Suprapubic skin (tissue), 4 donors: ENCODE measurements at regions not wholly inside any gene's neighbourhood (a gene's known extent, or its start where the extent isn't known, plus 50 kb on each side); places are given as distances from the start of the nearest gene placed in this dataset.

Source experiments
- DNase-seq, 2 donors: peaks; one replicate each; pipeline ENCODE4 v3.0.0-alpha.2; 2019; ENCODE audit warnings: low spot score in 2 of 2
- H3K27ac ChIP-seq: fragments of 200-600 bp; sonication (generic); one replicate; pipeline ENCODE4 v1.5.1; 2019
- H3K27me3 ChIP-seq: fragments of 200-600 bp; sonication (generic); one replicate; pipeline ENCODE4 v1.5.1; 2019
- H3K36me3 ChIP-seq: fragments of 200-600 bp; sonication (generic); one replicate; pipeline ENCODE4 v1.5.1; 2019
- H3K4me1 ChIP-seq: fragments of 200-600 bp; sonication (generic); one replicate; pipeline ENCODE4 v1.5.1; 2019
- H3K4me3 ChIP-seq: fragments of 200-600 bp; sonication (generic); one replicate; pipeline ENCODE4 v1.5.1; 2019; ENCODE audit warnings: mild to moderate bottlenecking
- H3K9me3 ChIP-seq: fragments of 200-600 bp; sonication (generic); one replicate; pipeline ENCODE4 v1.5.1; 2019
- CTCF ChIP-seq, 2 donors: fragments of 200-600 bp in 1 of 2; fragments of 450-650 bp in 1 of 2; sonication (generic) in 1 of 2; IDR thresholded peaks; one replicate each; pipeline ENCODE4 v1.5.1; 2016 to 2019; ENCODE audit warnings: antibody characterized with exemption in 2 of 2, mild to moderate bottlenecking in 1 of 2, moderate library complexity in 1 of 2
- EP300 ChIP-seq: sonication (generic); formaldehyde crosslinking; IDR thresholded peaks from one replicate; pipeline ENCODE4 v1.6.1; 2017; ENCODE audit warnings: antibody characterized with exemption
- POLR2A ChIP-seq, 2 donors: fragments of 450-650 bp; IDR thresholded peaks; one replicate each; pipeline ENCODE4 v1.6.1; 2017; ENCODE audit warnings: antibody characterized with exemption in 2 of 2, mild to moderate bottlenecking in 2 of 2, moderate library complexity in 2 of 2
- POLR2AphosphoS5 ChIP-seq, 3 donors: sonication (generic); formaldehyde crosslinking; IDR thresholded peaks; one replicate each; pipeline ENCODE4 v1.6.1; 2017; ENCODE audit warnings: antibody characterized with exemption in 3 of 3
- WGBS: methylation state at CpG from one replicate; pipeline ENCODE4 v1.1.5; 2018; 5-methylcytosine and 5-hydroxymethylcytosine counted together

- TF ChIP-seq POLR2A (IDR thresholded peaks at IDR 0.05) (no peak), POLR2AphosphoS5 (IDR thresholded peaks at IDR 0.05) (no peak), EP300 (no peak), CTCF (IDR thresholded peaks at IDR 0.05) (no peak)
- no peak for DNase-seq
- Histone ChIP-seq H3K27me3 (no peaks in the 10 kb centered on the region), H3K27ac (no peak overlapping the region), H3K9me3 (no peaks in the 10 kb centered on the region), H3K4me3 (no peak overlapping the region), H3K4me1 (no peaks in the 10 kb centered on the region), H3K36me3 (no peaks in the 10 kb centered on the region)
Measured at GRCh38 chr7:19410106-19410505, 264.9 kb upstream of the FERD3L start.

- TF ChIP-seq CTCF (IDR thresholded peaks at IDR 0.05) (no peak), EP300 (no peak), POLR2A (IDR thresholded peaks at IDR 0.05) (no peak), POLR2AphosphoS5 (IDR thresholded peaks at IDR 0.05) (no peak)
- H3K4me3 ChIP-seq: no peak overlapping the region
Measured at GRCh38 chr7:19408706-19409220, 263.5 kb upstream of the FERD3L start.

GRCh38 chr7:19407270-19407669, 262.0 kb upstream of the FERD3L start:
- no peaks in the 10 kb centered on the region for H3K4me1 ChIP-seq
- no peak overlapping the region for H3K4me3 ChIP-seq
- H3K27ac ChIP-seq: no peak overlapping the region
- no peaks in the 10 kb centered on the region for H3K36me3 ChIP-seq
- H3K9me3 ChIP-seq: no peaks in the 10 kb centered on the region
- no peaks in the 10 kb centered on the region for H3K27me3 ChIP-seq
- DNase-seq: no peak
- whole genome bisulfite sequencing: 87% methylated on average over 3 of the region's 4 CpGs
- no peak for TF ChIP-seq POLR2AphosphoS5 (IDR thresholded peaks at IDR 0.05)
- no peak for TF ChIP-seq POLR2A (IDR thresholded peaks at IDR 0.05)
- no peak for TF ChIP-seq EP300
- TF ChIP-seq CTCF (IDR thresholded peaks at IDR 0.05): no peak

More at GRCh38 chr7:19408706-19409220, 263.5 kb upstream of the FERD3L start:
- DNase-seq: no peak
- Histone ChIP-seq H3K36me3 (no peaks in the 10 kb centered on the region), H3K9me3 (no peaks in the 10 kb centered on the region), H3K27me3 (no peaks in the 10 kb centered on the region), H3K27ac (no peak overlapping the region), H3K4me1 (no peaks in the 10 kb centered on the region)
- whole genome bisulfite sequencing: 67% methylated on average over 3 of the region's 3 CpGs

GRCh38 chr7:19405541-19405940, 260.3 kb upstream of the FERD3L start:
- H3K36me3 ChIP-seq: no peaks in the 10 kb centered on the region
- TF ChIP-seq POLR2A (IDR thresholded peaks at IDR 0.05): no peak
- TF ChIP-seq POLR2AphosphoS5 (IDR thresholded peaks at IDR 0.05): no peak
- TF ChIP-seq CTCF (IDR thresholded peaks at IDR 0.05): no peak
- no peak for TF ChIP-seq EP300
- WGBS: 59% methylated on average over 2 of the region's 2 CpGs
- no peaks in the 10 kb centered on the region for H3K27me3 ChIP-seq
- DNase-seq: no peak
- H3K4me3 ChIP-seq: no peak overlapping the region
- no peak overlapping the region for H3K27ac ChIP-seq
- no peaks in the 10 kb centered on the region for H3K4me1 ChIP-seq
- H3K9me3 ChIP-seq: no peaks in the 10 kb centered on the region

- Histone ChIP-seq H3K4me3 (no peak overlapping the region), H3K9me3 (no peaks in the 10 kb centered on the region), H3K36me3 (no peaks in the 10 kb centered on the region), H3K27ac (no peak overlapping the region), H3K27me3 (no peaks in the 10 kb centered on the region), H3K4me1 (no peaks in the 10 kb centered on the region)
- 12% methylated on average over 3 of the region's 3 CpGs for WGBS
- TF ChIP-seq CTCF (IDR thresholded peaks at IDR 0.05) (no peak), EP300 (no peak), POLR2AphosphoS5 (IDR thresholded peaks at IDR 0.05) (no peak), POLR2A (IDR thresholded peaks at IDR 0.05) (no peak)
- DNase-seq: no peak
Measured at GRCh38 chr7:19404912-19405329, 259.7 kb upstream of the FERD3L start.
